PFSK-1 (cell line): ENCODE measurements at regions not wholly inside any gene's neighbourhood (a gene's known extent, or its start where the extent isn't known, plus 50 kb on each side); places are given as distances from the start of the nearest gene placed in this dataset.

Source experiments
- FOXP2 ChIP-seq: optimal IDR thresholded peaks from 2 replicates; pipeline ENCODE3; 2011; ENCODE audit warnings: borderline replicate concordance, control low read depth, inconsistent platforms; ENCODE audit not compliant: insufficient read depth; ENCODE audit errors: extremely low read length, extremely low read depth
- POLR2AphosphoS5 ChIP-seq: IDR thresholded peaks from 2 replicates; pipeline ENCODE4 v1.6.1; 2012; ENCODE audit warnings: low read depth, mild to moderate bottlenecking, control low read depth, low read length, moderate library complexity
- SIN3A ChIP-seq: IDR thresholded peaks from 2 replicates; pipeline ENCODE4 v1.6.1; 2012; ENCODE audit warnings: mild to moderate bottlenecking, low read length, moderate library complexity, borderline replicate concordance; ENCODE audit not compliant: insufficient read depth
- TAF1 ChIP-seq: IDR thresholded peaks from 2 replicates; pipeline ENCODE4 v1.6.1; 2012; ENCODE audit warnings: low read length, control low read depth, borderline replicate concordance; ENCODE audit not compliant: insufficient read depth
- TF ChIP-seq, protein P1 (sequence below), 2 experiments: IDR thresholded peaks; 2 replicates each; pipeline versions ENCODE4 v1.6.1 to v1.8.0; 2011 to 2012; ENCODE audit warnings: low read depth in 2 of 2, low read length in 2 of 2, control low read depth in 1 of 2, inconsistent platforms in 1 of 2, mild to moderate bottlenecking in 1 of 2, moderate library complexity in 1 of 2; ENCODE audit not compliant: insufficient read depth in 1 of 2

DNA sequence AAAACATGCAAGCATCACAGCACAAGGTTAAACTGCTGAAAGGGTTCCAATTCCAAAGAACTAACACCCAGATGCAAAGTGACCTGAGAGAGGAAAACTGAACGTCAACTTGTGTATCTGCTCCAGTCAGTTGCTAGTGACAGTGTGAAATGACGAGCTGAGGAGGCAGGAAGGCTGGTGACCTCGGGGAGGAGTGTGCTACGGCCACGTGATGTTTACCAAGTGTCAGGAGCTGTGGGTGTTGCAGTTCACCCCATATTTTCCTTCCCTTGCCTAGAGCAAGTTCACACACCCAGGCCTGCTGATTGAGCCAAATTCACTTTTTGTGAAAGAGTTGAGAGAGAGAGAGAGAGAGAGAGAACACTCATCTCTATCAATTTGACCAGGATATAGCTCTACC is 231.6 kb upstream of the ANKH start:
- TF ChIP-seq SIN3A, result no peak
- no peak for TF ChIP-seq TAF1
- no peak for TF ChIP-seq FOXP2
- TF ChIP-seq POLR2AphosphoS5, result no peak
- TF ChIP-seq, protein P1, sequence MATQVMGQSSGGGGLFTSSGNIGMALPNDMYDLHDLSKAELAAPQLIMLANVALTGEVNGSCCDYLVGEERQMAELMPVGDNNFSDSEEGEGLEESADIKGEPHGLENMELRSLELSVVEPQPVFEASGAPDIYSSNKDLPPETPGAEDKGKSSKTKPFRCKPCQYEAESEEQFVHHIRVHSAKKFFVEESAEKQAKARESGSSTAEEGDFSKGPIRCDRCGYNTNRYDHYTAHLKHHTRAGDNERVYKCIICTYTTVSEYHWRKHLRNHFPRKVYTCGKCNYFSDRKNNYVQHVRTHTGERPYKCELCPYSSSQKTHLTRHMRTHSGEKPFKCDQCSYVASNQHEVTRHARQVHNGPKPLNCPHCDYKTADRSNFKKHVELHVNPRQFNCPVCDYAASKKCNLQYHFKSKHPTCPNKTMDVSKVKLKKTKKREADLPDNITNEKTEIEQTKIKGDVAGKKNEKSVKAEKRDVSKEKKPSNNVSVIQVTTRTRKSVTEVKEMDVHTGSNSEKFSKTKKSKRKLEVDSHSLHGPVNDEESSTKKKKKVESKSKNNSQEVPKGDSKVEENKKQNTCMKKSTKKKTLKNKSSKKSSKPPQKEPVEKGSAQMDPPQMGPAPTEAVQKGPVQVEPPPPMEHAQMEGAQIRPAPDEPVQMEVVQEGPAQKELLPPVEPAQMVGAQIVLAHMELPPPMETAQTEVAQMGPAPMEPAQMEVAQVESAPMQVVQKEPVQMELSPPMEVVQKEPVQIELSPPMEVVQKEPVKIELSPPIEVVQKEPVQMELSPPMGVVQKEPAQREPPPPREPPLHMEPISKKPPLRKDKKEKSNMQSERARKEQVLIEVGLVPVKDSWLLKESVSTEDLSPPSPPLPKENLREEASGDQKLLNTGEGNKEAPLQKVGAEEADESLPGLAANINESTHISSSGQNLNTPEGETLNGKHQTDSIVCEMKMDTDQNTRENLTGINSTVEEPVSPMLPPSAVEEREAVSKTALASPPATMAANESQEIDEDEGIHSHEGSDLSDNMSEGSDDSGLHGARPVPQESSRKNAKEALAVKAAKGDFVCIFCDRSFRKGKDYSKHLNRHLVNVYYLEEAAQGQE (IDR thresholded peaks at IDR 0.05; ENCODE audit: insufficient read depth in 1 of 2, low read depth in 2 of 2, low read length in 2 of 2), result no peak

DNA sequence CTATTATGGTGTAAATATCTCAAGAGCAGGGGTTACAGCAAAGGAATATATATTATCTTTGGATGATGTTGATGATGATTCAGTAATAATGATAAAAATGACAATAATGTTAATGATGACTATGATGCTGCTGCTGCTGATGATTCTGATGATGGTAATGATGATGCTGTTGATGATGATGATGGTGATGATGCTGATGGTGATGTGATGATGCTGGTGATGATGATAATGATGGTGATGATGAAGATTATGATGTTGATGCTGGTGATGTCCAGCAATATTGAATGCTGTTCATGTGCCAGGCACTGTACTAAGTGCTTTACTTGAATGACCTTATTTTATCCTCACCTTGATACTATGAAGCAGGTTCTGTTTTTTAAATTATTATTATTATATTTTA is 226.0 kb upstream of the ANKH start:
- TF ChIP-seq, protein P1 (IDR thresholded peaks at IDR 0.05; ENCODE audit: insufficient read depth in 1 of 2, low read depth in 2 of 2, low read length in 2 of 2), result no peak
- TF ChIP-seq FOXP2 (no peak), POLR2AphosphoS5 (no peak), TAF1 (no peak), SIN3A (no peak)

DNA sequence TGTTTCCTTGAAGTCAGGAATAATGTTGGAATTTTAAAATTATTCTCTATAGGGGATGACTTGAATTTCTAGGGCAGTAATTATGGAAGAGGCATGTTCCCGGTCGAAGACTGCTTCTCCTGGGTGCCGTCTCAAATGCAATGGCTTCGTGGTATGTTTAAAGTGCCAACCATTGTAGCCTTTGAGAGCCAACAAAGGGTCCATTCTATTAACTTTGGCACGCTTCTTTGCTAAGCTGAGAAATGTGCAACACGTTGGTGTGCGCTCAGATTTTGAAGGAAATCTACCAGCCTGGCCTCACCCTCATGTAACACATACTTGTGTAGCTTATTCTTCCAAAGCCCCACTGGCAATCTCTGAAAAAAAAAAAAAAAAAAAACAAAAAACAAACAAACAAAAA is 221.2 kb upstream of the ANKH start:
- TF ChIP-seq SIN3A, result no peak
- TF ChIP-seq TAF1, result no peak
- TF ChIP-seq, protein P1 (IDR thresholded peaks at IDR 0.05; ENCODE audit: insufficient read depth in 1 of 2, low read depth in 2 of 2, low read length in 2 of 2), result no peak
- TF ChIP-seq FOXP2, result no peak
- TF ChIP-seq POLR2AphosphoS5, result no peak

DNA sequence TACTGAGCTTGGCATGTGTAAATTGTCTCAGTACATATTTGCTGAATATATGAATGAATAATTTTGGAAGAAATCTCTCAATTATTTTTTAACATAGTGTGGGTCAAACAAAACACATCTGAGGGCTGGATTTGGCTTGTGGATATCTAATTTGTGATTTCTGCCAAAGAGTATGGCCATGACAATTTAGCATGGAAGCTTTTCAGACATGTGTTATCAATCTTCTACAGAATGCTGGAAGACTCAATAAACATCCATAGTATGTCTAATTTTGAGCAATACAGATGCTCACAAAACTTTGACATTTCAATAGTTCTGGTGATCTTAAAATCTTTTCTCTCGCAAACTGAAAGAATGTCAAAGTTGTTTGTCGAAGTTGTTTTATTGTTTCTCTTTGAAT is 214.1 kb upstream of the ANKH start:
- TF ChIP-seq TAF1, result no peak
- TF ChIP-seq SIN3A, result no peak
- no peak for TF ChIP-seq FOXP2
- TF ChIP-seq, protein P1 (IDR thresholded peaks at IDR 0.05; ENCODE audit: insufficient read depth in 1 of 2, low read depth in 2 of 2, low read length in 2 of 2), result no peak
- TF ChIP-seq POLR2AphosphoS5, result no peak

DNA sequence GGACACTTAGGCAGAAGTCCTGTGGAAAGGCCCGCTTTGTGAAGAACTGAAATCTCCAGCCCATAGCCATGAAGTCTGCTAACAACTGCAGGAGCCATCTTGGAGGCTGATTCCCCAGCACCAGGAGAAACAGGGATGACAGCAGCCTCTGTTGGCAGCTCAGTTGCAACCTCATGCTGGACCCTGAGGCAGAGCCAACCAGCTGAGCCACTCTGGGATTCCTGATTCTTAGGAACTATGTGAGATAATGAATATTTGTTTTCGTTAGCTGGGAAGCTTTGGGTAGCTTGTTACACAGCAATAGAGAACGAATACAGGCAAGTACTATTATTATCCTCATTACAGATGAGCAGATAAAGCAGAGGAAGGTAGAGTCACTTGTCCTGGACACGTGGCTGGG is 210.5 kb upstream of the ANKH start:
- TF ChIP-seq, protein P1 (IDR thresholded peaks at IDR 0.05; ENCODE audit: insufficient read depth in 1 of 2, low read depth in 2 of 2, low read length in 2 of 2), result no peak
- TF ChIP-seq SIN3A, result no peak
- TF ChIP-seq POLR2AphosphoS5, result no peak
- no peak for TF ChIP-seq FOXP2
- TF ChIP-seq TAF1, result no peak
